SW 1271 (cell line): ENCODE measurements at regions not wholly inside any gene's neighbourhood (a gene's known extent, or its start where the extent isn't known, plus 50 kb on each side); places are given as distances from the start of the nearest gene placed in this dataset.
"Not testable (repeated sequence)": the region's sequence is repeated elsewhere in the genome, so short reads cannot be mapped to it uniquely, and the experiment has no call there.

Experiments
- DNase-seq, 2 experiments: peaks; one replicate each; lab custom pipeline; 2025; lab: John Stamatoyannopoulos, UW

- DNase-seq, result no peak
Observed at GRCh38 chr1:171397851-171398469, 84.0 kb downstream of the FMO4 start.

GRCh38 chr1:171403393-171403792 is 81.9 kb upstream of the PRRC2C start:
- no peak for DNase-seq

GRCh38 chr1:171405391-171405714 is 80.0 kb upstream of the PRRC2C start:
- no peak for DNase-seq

DNA sequence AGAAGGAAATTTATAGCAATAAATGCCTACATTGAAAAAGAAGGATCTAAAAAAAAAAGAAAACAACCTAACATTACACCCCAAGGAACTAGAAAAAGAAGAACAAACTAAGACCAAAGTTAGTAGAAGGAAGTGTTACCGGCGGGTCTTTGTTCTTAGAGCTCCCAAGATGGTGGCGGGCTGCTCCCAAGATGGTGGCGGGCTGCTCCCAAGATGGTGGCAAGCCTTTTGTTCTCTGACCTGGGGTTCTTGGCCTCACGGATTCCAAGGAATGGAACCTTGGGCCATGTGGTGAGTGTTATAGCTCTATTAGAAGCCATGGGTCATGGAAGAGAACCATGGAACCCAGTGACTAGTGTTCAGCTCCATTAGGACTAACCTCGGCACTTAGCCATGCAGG is 71.8 kb upstream of the PRRC2C start:
- not testable (repeated sequence) for DNase-seq

DNA sequence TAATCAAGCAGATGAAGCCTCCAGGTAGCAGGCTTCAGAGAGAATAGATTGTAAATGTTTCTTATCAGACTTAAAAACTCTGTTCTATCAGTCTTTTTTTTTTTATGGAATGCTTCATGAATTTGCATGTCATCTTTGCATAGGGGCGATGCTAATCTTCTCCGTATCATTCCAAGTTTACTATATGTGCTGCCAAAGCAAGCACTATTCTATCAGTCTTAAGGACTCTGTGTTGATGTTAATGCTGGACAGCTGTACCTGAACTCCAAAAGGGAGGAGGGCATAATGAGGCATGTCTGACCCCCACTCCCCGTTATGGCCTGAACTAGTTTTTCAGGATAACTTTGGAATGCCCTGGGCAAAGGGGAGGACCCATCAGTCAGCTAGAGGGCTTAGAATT is 66.8 kb upstream of the PRRC2C start:
- DNase-seq, result no peak

- DNase-seq, result no peak
Observed at GRCh38 chr1:171420810-171421209, 64.5 kb upstream of the PRRC2C start.

DNA sequence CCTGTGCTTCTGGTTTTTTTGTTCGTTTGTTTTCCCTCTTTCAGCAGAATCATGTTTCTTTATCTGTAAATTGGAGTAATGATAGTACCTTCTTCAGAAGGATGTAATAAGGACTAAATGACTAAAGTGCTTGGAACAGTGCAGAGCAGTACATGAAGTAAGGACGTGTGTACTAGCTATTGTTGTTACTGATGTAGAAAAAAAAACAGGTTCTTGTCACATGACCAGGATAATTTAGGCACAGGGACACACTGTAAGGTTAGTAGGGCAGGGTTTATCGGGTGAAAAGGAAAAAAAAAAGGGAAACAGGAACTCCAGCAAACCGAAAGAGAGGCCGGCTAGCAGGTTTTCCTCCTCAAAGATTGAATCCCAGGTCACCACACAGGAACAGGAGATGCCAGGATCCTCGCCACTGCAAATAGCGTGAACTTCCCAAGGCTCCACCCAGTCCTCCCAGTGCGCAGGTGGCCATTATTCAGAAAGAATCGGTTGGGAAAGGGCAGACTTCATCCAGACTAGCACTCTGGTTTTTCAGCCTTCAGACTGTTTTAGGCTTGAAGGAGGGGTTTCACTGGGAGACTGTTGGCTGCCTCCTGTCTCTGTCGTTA is 63.8 kb upstream of the PRRC2C start:
- no peak for DNase-seq

DNA sequence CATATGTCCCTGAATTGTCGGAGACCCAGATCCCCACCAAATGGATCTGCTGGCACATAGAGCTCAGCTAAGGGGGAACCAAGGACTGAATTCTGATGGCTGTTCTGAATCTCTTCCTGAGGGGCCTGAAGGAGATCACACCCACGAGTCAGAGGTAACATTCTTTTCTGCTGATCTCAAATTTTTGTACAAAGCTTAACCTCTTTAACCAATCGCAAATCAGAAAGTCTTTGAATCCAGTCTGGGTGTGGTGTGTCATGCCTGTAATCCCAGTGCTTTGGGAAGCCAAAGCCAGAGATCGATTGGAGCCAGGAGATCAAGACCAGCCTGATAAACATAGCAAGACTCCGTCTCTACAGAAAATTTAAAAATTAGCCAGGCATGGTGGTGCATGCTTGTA is 62.8 kb upstream of the PRRC2C start:
- no peak for DNase-seq

- no peak for DNase-seq
Observed at GRCh38 chr1:171424494-171424893, 60.8 kb upstream of the PRRC2C start.

DNA sequence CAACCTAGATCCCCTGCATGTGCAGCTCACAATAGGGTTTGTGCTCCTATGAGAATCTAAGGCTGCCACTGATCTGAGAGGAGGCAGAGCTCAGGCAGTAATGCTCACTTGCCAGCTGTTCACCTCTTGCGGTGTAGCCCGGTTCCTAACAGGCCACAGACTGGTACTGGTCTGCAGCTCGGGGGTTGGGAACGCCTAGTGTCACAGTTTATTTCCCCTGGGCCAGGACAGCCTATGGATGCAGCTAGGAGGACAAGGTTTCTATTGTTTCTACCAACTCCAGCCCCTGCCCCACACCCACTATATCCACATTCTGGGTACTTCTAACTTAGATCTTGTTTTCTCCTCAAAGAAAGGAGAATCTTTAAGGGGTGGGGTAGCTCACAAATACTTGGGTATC is 58.7 kb upstream of the PRRC2C start:
- no peak for DNase-seq

DNA sequence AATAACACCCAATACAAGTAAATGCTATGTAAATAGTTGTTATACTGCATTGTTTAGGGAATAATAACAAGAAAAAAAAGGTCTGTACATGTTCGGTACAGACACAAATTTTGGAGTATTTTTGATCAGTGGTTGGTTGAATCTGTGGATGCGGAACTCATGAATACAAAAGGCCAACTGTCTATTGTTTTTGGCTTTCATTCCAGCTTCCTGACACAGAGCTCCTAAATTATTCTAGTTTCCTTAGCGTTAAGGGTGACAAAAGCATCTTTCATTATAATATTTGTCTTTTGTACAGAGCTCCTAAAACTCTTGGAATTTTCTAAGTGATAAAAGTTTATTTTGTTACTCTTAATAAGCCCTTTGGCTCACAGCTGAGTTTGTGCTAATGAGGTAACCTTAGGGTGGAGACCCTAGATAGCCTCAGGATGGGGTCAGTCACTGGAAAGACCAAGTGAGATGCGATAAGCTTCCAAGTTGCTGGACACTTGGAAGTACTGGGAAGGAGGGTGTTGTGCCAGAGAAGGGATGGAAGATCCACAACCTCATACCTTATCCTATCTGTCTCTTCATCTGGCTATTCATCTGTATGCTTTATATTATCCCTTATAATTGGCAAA is 57.4 kb upstream of the PRRC2C start:
- DNase-seq, result no peak

DNA sequence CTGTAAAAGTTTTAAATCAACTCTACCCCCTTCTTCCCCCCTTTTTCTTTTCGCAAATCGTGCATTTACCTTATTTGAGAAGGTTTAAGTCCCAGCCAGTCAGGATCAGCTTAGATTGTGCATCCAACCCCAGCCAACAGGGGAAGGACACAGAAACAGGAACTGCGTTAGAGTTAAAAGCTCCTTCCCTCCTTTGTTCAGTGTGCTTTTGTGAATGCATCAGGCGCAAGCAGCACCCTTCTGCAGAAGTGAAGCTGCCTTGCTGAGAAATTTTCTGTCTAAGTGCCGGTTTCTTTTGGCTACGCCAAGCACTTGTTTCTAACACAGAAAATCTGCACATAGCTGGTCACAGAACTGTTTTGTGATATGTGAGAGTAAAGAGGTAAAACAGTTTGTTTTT is 56.2 kb upstream of the PRRC2C start:
- DNase-seq, result no peak

DNA sequence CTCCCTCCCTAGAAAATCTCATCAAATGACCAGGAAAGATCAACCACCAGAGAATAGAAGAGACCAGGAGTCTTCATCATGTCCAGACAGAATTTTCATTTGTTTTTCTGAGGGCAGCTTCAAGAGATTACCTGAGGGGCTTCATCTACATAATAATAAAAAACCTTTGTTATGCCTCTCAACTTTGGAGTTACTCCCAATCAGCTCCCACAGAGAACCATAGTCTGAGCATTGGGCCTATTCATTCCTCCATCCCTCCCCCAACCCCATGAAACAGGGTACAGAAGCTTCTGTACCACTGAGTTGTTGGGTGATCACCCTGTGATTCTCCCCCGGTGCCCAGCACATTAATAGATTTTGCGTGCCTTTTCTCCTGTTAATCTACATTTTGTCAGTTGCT is 53.3 kb upstream of the PRRC2C start:
- no peak for DNase-seq

DNA sequence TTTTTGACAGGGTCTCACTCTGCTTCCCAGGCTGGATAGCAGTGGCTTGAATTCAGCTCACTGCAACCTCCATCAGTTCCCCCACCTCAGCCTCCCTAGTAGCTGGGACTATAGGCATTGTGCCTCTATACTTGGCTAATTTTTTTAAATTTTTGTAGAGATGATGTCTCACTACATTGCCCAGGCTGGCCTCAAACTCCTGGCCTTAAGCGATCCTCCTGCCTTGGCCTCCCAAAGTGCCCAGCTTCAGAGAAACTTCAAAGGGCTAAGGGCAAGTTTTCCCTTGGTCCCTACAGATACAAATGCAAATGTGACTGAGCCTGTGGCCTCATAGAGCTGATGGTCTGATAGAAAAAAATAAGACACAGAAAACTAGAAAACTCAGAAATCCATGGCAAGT is 52.9 kb upstream of the PRRC2C start:
- no peak for DNase-seq

DNA sequence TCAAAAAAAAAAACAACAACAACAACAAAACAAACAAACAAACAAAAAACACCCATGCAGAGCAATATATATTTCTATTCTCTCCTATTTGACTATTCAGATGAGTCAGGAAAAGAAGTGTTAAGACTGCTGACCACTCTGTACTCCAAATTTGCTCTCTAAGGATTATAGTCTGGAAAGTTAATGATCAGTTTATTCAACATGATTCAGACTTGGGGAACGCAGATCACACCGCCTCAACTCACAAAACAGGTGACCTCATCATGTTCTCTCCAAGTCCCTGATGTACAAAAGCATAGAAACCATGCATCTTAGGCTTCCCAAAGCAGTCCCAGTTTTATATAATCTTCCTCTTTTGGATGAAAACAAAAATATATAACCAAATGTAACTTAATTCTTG is 51.9 kb upstream of the PRRC2C start:
- DNase-seq, result no peak

DNA sequence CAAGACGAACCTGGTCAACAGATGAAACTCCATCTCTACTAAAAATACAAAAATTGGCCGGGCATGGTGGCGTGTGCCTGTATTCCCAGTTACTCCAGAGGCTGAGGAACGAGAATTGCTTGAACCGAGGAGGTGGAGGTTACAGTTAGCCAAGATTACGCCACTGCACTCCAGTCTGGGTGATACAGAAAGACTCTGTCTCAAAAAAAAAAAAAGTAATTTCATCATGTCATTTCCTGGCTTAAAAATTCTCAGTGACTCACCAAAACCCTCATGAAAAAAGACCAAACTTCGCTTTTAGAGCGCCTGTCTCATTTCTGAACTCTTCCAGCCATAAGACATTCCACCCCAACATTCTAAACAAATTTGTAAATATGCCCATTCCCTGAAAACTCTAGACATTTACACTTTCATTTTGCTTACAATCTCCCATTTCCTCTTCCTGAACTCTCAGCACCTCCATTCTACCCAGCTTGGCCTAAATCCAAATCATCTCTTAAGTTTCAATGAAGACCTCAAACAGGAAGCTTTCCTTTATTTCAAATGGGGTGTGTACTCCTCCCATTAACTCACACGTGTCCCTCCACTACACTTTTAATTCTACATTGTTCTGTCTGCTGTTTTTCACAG is 50.5 kb upstream of the PRRC2C start:
- peak; percentile 33 to 77 for DNase-seq
